GM21390 (cell line): ENCODE measurements at regions not wholly inside any gene's neighbourhood (a gene's known extent, or its start where the extent isn't known, plus 50 kb on each side); places are given as distances from the start of the nearest gene placed in this dataset.

Experiments used
- ATAC-seq: cut with Tn5 transposase; IDR thresholded peaks from one replicate; pipeline ENCODE4 v1.9.1; 2021; ENCODE audit not compliant: unreplicated experiment

- ATAC-seq = no peak
Measured at GRCh38 chr12:13451776-13452175, 255.2 kb downstream of the EMP1 start.

GRCh38 chr12:13450231-13451080 is 253.9 kb downstream of the EMP1 start:
- no peak for ATAC-seq

- ATAC-seq = no peak
Measured at GRCh38 chr12:13444076-13444475, 247.6 kb downstream of the EMP1 start.

- ATAC-seq = no peak
Measured at GRCh38 chr12:13443498-13443897, 247.0 kb downstream of the EMP1 start.

GRCh38 chr12:13443028-13443427 is 246.5 kb downstream of the EMP1 start:
- ATAC-seq = no peak

GRCh38 chr12:13442457-13442856 is 245.9 kb downstream of the EMP1 start:
- no peak for ATAC-seq

GRCh38 chr12:13440844-13441243 is 244.3 kb downstream of the EMP1 start:
- no peak for ATAC-seq

GRCh38 chr12:13437541-13437940 is 241.0 kb downstream of the EMP1 start:
- no peak for ATAC-seq

GRCh38 chr12:13436696-13437391 is 240.3 kb downstream of the EMP1 start:
- ATAC-seq = no peak

GRCh38 chr12:13436182-13436581 is 239.7 kb downstream of the EMP1 start:
- no peak for ATAC-seq

- no peak for ATAC-seq
Measured at GRCh38 chr12:13435235-13435933, 238.9 kb downstream of the EMP1 start.

- no peak for ATAC-seq
Measured at GRCh38 chr12:13433768-13434167, 237.2 kb downstream of the EMP1 start.

GRCh38 chr12:13431041-13431440 is 234.5 kb downstream of the EMP1 start:
- ATAC-seq = no peak

GRCh38 chr12:13428538-13429265 is 232.2 kb downstream of the EMP1 start:
- ATAC-seq = no peak

- no peak for ATAC-seq
Measured at GRCh38 chr12:13425766-13426165, 229.2 kb downstream of the EMP1 start.

- no peak for ATAC-seq
Measured at GRCh38 chr12:13422291-13422690, 225.8 kb downstream of the EMP1 start.

GRCh38 chr12:13417516-13417915 is 221.0 kb downstream of the EMP1 start:
- ATAC-seq = no peak

- ATAC-seq = no peak
Measured at GRCh38 chr12:13411287-13411686, 214.8 kb downstream of the EMP1 start.

GRCh38 chr12:13405961-13406703 is 209.6 kb downstream of the EMP1 start:
- no peak for ATAC-seq
